HCEC 1CT (cell line): ENCODE measurements at regions not wholly inside any gene's neighbourhood (a gene's known extent, or its start where the extent isn't known, plus 50 kb on each side); places are given as distances from the start of the nearest gene placed in this dataset.
"Not testable (repeated sequence)": the region's sequence is repeated elsewhere in the genome, so short reads cannot be mapped to it uniquely, and the experiment has no call there.

Experiments
- DNase-seq: peaks from one replicate; pipeline ENCODE4 v3.0.0-alpha.2; 2017

- no peak for DNase-seq
Observed at GRCh38 chr14:88064841-88065240, 59.9 kb downstream of the GPR65 start.

- no peak for DNase-seq
Observed at GRCh38 chr14:88069677-88070076, 64.7 kb downstream of the GPR65 start.

GRCh38 chr14:88075269-88075981, 70.5 kb downstream of the GPR65 start:
- no peak for DNase-seq

- no peak for DNase-seq
Observed at GRCh38 chr14:88078525-88078924, 73.6 kb downstream of the GPR65 start.

GRCh38 chr14:88079624-88080023, 74.7 kb downstream of the GPR65 start:
- DNase-seq = no peak

- DNase-seq = no peak
Observed at GRCh38 chr14:88085736-88086135, 80.8 kb downstream of the GPR65 start.

GRCh38 chr14:88089445-88089844, 84.5 kb downstream of the GPR65 start:
- no peak for DNase-seq

- DNase-seq = no peak
Observed at GRCh38 chr14:88092529-88092928, 87.6 kb downstream of the GPR65 start.

- DNase-seq = no peak
Observed at GRCh38 chr14:88095791-88096190, 90.9 kb downstream of the GPR65 start.

- no peak for DNase-seq
Observed at GRCh38 chr14:88098163-88098562, 93.2 kb downstream of the GPR65 start.

- DNase-seq = no peak
Observed at GRCh38 chr14:88104710-88105109, 99.8 kb downstream of the GPR65 start.

- no peak for DNase-seq
Observed at GRCh38 chr14:88106377-88106776, 101.4 kb downstream of the GPR65 start.

- not testable (repeated sequence) for DNase-seq
Observed at GRCh38 chr14:88127669-88128068, 122.7 kb downstream of the GPR65 start.

- DNase-seq = no peak
Observed at GRCh38 chr14:88128816-88129215, 123.9 kb downstream of the GPR65 start.

- DNase-seq = peak; percentile 39
Observed at GRCh38 chr14:88129306-88130056, 124.5 kb downstream of the GPR65 start.

- no peak for DNase-seq
Observed at GRCh38 chr14:88130057-88130432, 125.1 kb downstream of the GPR65 start.
